ENCODE measurements at regions not wholly inside any gene's neighbourhood (a gene's known extent, or its start where the extent isn't known, plus 50 kb on each side); places are given as distances from the start of the nearest gene placed in this dataset.

DNA sequence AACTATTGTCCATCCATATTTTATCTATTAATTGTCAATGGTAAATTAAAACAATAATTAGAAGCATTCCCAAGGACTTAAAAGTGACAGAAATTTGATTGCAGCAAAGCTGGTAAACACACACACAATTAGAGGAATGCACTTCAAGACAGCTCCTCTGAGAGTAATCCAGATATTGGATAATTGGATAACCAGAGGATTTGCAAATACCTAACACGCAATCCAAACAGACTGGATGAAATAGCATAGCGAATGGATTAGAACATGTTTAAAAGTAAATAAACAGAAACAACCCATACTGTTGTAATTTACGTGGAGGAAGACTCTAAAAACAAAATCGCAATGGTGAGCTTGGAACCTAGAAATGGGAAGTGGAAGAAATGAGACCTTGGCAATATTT lies 239.8 kb downstream of the METTL4 start:
- Histone ChIP-seq H2AFZ (ENCODE audit: low read depth, low read length) (no peak overlapping the region), H3K4me3 (ENCODE audit: low read length) (no peak overlapping the region), H3K27me3 (ENCODE audit: insufficient read depth, low read length) (no peaks in the 10 kb centered on the region), H3K4me1 (ENCODE audit: insufficient read depth, low read length) (no peaks in the 10 kb centered on the region), H3K36me3 (ENCODE audit: insufficient read depth, low read length) (no peaks in the 10 kb centered on the region), H3K9me3 (ENCODE audit: low read length) (no peaks in the 10 kb centered on the region)

DNA sequence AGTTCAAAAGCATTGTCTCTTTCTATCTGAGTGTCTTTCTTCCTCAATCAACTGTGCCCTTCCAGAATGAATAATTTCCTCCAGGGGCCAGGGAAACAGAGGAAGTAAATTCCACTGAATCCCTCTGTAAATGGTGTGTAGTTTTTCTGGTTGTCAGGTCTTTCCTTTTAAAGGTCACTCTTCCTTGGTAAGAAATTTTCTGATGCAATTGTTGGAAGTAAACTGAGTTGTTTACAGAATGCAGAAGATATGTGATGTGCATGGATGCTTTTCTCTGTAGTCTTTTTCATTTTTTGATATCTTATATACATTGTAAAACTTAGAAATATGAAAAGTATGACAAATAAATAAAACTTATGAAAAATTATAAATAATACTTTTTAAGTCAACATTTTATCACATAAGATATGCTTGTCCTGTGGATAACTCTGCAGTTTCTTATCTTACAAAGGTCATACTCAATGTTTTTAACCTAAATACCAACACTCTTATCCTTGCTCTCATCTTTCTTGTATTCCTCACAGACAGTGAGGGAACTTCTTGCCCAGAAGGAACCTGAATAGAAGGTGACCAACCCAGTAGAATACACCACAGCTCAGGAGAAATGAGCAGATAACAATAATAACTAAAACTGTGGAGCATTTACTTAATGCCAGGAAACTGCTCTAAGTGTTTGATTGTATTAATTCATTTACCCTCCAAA lies 234.5 kb downstream of the METTL4 start:
- no peak overlapping the region for H3K4me3 ChIP-seq (ENCODE audit: low read length)
- H3K4me1 ChIP-seq (ENCODE audit: insufficient read depth, low read length), result no peaks in the 10 kb centered on the region
- H3K9me3 ChIP-seq (ENCODE audit: low read length), result no peaks in the 10 kb centered on the region
- H2AFZ ChIP-seq (ENCODE audit: low read depth, low read length), result no peak overlapping the region
- H3K36me3 ChIP-seq (ENCODE audit: insufficient read depth, low read length), result no peaks in the 10 kb centered on the region
- H3K27me3 ChIP-seq (ENCODE audit: insufficient read depth, low read length), result no peaks in the 10 kb centered on the region

DNA sequence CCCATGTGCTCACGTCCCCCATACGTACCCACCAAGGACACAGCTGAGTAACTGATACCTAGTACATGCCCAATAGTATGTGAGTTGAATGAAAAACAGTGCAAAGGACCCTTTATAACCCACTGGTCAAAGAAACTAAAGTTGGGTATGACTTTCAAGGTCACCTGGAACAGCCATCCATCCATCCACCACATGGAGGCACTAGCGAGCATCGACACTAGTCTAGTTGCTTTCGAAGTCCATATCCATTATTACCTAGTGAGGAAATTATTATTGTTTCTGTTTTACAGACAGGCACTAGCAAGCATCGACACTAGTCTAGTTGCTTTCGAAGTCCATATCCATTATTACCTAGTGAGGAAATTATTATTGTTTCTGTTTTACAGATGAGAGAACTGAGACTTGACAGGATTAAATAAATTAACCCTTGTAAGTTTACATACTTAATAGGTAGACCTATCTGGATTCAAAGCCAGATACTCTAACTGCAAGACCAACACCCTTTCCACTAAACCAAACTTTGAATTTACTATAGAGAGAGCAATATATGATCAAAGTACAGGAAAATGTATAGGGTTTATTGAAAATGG lies 233.7 kb downstream of the METTL4 start:
- no peak overlapping the region for H3K4me3 ChIP-seq (ENCODE audit: low read length)
- H3K9me3 ChIP-seq (ENCODE audit: low read length), result no peaks in the 10 kb centered on the region
- H2AFZ ChIP-seq (ENCODE audit: low read depth, low read length), result no peak overlapping the region
- H3K36me3 ChIP-seq (ENCODE audit: insufficient read depth, low read length), result no peaks in the 10 kb centered on the region
- no peaks in the 10 kb centered on the region for H3K27me3 ChIP-seq (ENCODE audit: insufficient read depth, low read length)
- H3K4me1 ChIP-seq (ENCODE audit: insufficient read depth, low read length), result no peaks in the 10 kb centered on the region

DNA sequence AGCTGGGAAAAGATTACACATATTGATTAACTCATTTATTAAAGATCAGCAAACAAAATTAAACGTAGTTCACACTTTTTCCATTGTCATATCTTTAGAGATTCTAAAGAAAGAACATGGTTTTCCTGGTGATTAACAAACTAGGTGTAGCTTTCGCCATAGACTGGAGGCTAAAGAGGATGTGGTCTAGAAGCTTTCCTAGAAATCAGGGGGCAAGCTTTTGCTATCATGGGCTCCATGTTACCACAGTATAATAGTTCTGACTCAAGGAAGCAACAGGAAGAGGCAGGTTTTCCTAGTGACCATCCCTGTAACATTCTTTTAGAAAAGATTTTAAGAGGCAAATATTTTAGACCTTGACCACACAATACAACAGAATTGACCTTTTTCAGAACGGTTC lies 232.7 kb downstream of the METTL4 start:
- Histone ChIP-seq H3K4me3 (ENCODE audit: low read length) (no peak overlapping the region), H3K4me1 (ENCODE audit: insufficient read depth, low read length) (no peaks in the 10 kb centered on the region), H2AFZ (ENCODE audit: low read depth, low read length) (no peak overlapping the region), H3K36me3 (ENCODE audit: insufficient read depth, low read length) (no peaks in the 10 kb centered on the region), H3K9me3 (ENCODE audit: low read length) (no peaks in the 10 kb centered on the region), H3K27me3 (ENCODE audit: insufficient read depth, low read length) (no peaks in the 10 kb centered on the region)

DNA sequence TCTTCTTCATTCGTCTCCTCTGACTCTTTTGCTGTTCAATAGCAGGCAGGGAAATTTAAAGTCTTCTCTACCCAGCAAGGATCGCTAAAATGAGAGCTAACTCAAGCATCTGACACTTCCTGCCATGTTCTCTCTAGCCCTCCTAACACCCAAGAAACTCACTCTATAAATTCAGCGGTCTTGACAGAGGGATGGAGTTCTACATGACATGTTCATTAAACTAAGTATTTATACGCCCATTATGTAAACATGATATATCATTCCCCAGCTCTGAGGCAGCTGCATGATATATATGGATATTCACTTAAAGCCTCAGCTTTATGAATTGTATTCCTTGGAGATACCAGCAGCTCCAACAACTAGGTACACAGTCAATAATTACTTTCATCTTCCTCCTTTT lies 231.0 kb downstream of the METTL4 start:
- no peak overlapping the region for H3K4me3 ChIP-seq (ENCODE audit: low read length)
- no peaks in the 10 kb centered on the region for H3K36me3 ChIP-seq (ENCODE audit: insufficient read depth, low read length)
- no peaks in the 10 kb centered on the region for H3K27me3 ChIP-seq (ENCODE audit: insufficient read depth, low read length)
- no peaks in the 10 kb centered on the region for H3K9me3 ChIP-seq (ENCODE audit: low read length)
- H3K4me1 ChIP-seq (ENCODE audit: insufficient read depth, low read length), result no peaks in the 10 kb centered on the region
- no peak overlapping the region for H2AFZ ChIP-seq (ENCODE audit: low read depth, low read length)

DNA sequence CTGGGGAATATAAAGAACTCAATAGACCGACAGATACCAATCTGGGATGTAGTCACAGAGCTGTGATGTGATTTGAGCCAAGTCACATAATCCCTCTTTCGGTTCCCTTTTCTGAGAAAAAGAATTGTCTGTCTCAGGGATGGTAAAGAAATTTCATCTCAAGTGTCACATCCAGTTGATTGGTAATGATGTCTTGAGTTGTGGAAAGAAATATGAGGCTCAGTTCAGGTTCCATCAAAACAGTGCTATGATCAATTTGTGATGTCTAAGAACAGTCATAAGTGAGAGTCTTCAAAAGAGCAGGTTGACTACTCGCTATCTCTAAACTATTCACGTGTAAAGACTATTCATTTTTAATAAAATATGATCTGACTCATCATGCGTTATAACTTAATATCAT lies 223.3 kb downstream of the METTL4 start:
- H3K9me3 ChIP-seq (ENCODE audit: low read length), result no peaks in the 10 kb centered on the region
- H3K4me1 ChIP-seq (ENCODE audit: insufficient read depth, low read length), result no peaks in the 10 kb centered on the region
- no peaks in the 10 kb centered on the region for H3K36me3 ChIP-seq (ENCODE audit: insufficient read depth, low read length)
- no peaks in the 10 kb centered on the region for H3K27me3 ChIP-seq (ENCODE audit: insufficient read depth, low read length)
- no peak overlapping the region for H2AFZ ChIP-seq (ENCODE audit: low read depth, low read length)
- no peak overlapping the region for H3K4me3 ChIP-seq (ENCODE audit: low read length)

DNA sequence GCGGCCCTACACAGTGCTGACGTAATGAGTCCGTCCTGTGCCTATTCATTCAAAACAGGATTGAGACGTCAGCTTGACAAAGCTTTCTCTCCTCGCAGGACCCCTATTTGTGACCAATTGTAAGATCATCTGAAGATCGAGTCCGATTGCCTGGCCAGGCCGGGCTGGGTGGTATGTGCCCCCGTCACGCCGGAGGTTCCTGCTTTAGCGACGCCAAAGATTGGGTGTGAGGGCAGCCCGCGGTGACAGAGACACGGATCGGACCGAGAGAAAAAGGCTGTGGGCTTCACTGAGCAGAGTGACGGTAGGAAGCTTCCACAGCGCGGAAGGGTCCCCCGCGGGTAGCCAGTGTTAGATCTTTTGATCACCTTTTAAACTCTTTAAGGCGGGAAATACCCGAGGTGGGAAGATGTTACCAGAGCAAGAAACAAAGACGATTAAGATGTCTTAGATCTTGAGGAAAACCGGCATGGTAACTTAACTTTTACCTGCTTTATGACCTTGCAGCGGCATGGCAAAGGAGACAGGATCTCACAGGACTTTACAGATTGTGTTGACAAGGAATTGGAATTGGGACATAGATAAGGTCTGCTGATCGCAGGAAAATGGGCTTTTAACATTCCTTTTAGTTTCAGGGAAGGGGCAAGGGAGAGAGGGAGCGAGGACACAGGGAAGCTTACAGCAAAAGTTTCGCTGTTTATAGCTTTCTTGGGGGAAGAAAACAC lies 220.0 kb downstream of the METTL4 start:
- H3K4me3 ChIP-seq (ENCODE audit: low read length), result no peak overlapping the region
- no peaks in the 10 kb centered on the region for H3K4me1 ChIP-seq (ENCODE audit: insufficient read depth, low read length)
- peak overlapping the region; percentile 6 for H2AFZ ChIP-seq (ENCODE audit: low read depth, low read length)
- H3K36me3 ChIP-seq (ENCODE audit: insufficient read depth, low read length), result no peaks in the 10 kb centered on the region
- H3K9me3 ChIP-seq (ENCODE audit: low read length), result no peaks in the 10 kb centered on the region
- no peaks in the 10 kb centered on the region for H3K27me3 ChIP-seq (ENCODE audit: insufficient read depth, low read length)

DNA sequence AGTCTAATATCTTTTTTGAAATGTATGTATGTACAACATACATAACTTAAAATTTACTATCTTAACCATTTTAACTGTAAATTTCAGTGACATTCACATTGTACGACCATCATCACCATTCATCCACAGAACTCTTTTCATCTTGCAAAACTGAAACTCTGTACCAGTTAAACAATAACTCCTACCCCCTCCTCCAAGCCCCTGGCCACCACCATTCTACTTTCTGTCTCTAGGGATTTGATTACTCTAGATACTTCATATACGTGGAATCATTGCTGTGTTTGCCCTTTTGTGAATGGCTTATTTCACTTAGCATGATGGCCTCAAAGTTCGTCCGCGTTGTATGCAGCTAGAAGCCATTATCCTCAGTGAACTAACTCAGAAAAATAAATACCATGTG lies 217.0 kb downstream of the METTL4 start:
- no peak overlapping the region for H2AFZ ChIP-seq (ENCODE audit: low read depth, low read length)
- no peak overlapping the region for H3K4me3 ChIP-seq (ENCODE audit: low read length)
- no peaks in the 10 kb centered on the region for H3K36me3 ChIP-seq (ENCODE audit: insufficient read depth, low read length)
- H3K27me3 ChIP-seq (ENCODE audit: insufficient read depth, low read length), result no peaks in the 10 kb centered on the region
- H3K4me1 ChIP-seq (ENCODE audit: insufficient read depth, low read length), result no peaks in the 10 kb centered on the region
- no peaks in the 10 kb centered on the region for H3K9me3 ChIP-seq (ENCODE audit: low read length)

DNA sequence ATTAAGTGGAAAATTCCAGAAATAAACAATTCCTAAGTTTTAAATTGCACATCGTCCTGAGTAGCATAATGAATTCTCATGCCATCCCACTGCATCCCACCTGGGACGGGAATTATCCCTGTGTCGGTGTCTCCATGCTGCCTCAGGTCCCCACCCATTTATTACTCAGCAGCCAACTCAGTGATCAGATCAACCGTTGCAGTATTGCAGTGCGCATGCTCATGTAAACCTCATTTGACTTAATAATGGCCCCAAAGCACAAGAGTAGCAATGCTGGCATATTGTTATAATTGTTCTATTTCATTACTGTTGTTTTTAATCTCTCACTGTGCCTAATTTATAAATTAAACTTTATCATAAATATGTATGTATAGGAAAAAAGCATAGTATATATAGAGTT lies 214.4 kb downstream of the METTL4 start:
- H3K27me3 ChIP-seq (ENCODE audit: insufficient read depth, low read length), result no peaks in the 10 kb centered on the region
- no peak overlapping the region for H2AFZ ChIP-seq (ENCODE audit: low read depth, low read length)
- no peak overlapping the region for H3K4me3 ChIP-seq (ENCODE audit: low read length)
- no peaks in the 10 kb centered on the region for H3K36me3 ChIP-seq (ENCODE audit: insufficient read depth, low read length)
- no peaks in the 10 kb centered on the region for H3K9me3 ChIP-seq (ENCODE audit: low read length)
- no peaks in the 10 kb centered on the region for H3K4me1 ChIP-seq (ENCODE audit: insufficient read depth, low read length)

DNA sequence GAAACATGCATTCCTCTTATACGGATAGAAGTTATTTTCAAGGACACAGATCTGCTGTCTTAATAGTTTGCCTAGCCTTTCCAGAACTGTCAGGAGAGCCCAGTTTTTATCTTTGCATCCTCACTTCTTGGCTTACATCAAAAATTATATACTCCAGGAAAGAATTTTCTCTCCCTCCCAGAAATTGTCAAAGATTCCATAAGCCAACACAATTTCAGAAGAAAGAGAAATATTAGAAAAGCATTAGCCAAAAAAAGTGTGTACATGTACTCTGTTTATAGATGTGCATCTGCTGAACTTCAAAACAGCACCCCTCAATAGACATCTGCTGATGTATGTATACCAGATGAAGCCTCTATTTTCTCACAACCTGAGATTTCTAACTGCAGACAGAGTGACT lies 210.4 kb downstream of the METTL4 start:
- Histone ChIP-seq H3K27me3 (ENCODE audit: insufficient read depth, low read length) (no peaks in the 10 kb centered on the region), H2AFZ (ENCODE audit: low read depth, low read length) (no peak overlapping the region), H3K4me3 (ENCODE audit: low read length) (no peak overlapping the region), H3K36me3 (ENCODE audit: insufficient read depth, low read length) (no peaks in the 10 kb centered on the region), H3K9me3 (ENCODE audit: low read length) (no peaks in the 10 kb centered on the region), H3K4me1 (ENCODE audit: insufficient read depth, low read length) (no peaks in the 10 kb centered on the region)

DNA sequence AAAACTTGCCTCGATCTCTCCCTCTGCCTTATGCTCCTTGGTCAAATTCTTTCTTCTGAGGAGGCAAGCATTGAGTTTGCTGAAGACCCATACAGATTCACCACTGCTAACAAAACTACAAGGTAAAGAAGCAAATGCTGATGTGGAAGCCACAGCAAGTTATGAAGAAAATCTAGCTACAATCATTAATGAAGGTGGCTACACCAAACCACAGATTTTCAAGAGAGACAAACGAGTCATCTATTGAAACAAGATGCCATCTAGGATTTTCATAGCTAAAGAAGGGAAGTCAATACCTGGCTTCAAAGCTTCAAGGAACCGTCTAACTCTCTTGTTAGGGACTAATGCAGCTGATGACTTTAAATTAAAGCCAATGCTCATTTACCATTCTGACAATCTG lies 203.2 kb downstream of the METTL4 start:
- Histone ChIP-seq H3K27me3 (ENCODE audit: insufficient read depth, low read length) (no peaks in the 10 kb centered on the region), H3K36me3 (ENCODE audit: insufficient read depth, low read length) (no peaks in the 10 kb centered on the region), H3K9me3 (ENCODE audit: low read length) (no peaks in the 10 kb centered on the region), H3K4me1 (ENCODE audit: insufficient read depth, low read length) (no peaks in the 10 kb centered on the region), H2AFZ (ENCODE audit: low read depth, low read length) (no peak overlapping the region), H3K4me3 (ENCODE audit: low read length) (no peak overlapping the region)

DNA sequence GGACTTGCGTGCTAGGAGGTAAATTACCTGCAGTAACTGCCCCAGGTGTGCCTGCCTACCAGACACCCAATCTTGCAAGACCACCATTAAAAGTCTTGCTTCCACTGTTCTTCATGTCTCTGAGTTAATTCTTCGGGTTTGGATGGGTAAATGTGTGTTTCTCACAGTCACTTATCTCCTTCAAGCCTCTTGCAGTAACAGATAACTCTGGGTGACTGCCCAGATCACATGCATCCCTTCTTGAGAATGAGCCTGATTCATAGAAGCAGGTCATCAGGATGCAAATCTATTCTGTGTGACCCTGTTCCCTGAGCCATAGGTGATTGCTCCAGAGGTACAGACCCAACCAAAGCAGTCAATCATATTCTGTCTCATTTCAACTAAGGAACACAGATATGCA lies 194.6 kb downstream of the METTL4 start:
- no peaks in the 10 kb centered on the region for H3K4me1 ChIP-seq (ENCODE audit: insufficient read depth, low read length)
- H3K4me3 ChIP-seq (ENCODE audit: low read length), result no peak overlapping the region
- no peaks in the 10 kb centered on the region for H3K9me3 ChIP-seq (ENCODE audit: low read length)
- H3K27me3 ChIP-seq (ENCODE audit: insufficient read depth, low read length), result no peaks in the 10 kb centered on the region
- no peaks in the 10 kb centered on the region for H3K36me3 ChIP-seq (ENCODE audit: insufficient read depth, low read length)
- no peak overlapping the region for H2AFZ ChIP-seq (ENCODE audit: low read depth, low read length)

DNA sequence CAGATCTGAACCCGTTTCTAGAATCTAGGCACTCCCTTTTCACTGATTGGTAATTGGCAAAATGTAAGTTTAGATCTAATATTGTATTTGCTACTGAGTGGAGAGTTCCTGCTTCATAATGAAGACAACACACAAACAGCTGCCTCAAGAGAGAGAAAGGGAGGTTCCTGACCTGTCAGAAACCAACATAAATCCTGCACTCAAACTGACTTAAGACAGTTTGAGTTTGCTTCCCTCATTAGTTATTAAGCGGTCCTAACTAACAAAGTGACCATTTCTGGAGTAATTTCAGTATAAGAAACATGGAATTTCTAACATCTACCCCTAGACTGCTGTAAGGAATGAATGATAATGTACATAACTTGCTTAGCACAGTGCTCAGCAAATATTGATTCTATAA lies 191.2 kb downstream of the METTL4 start:
- H3K36me3 ChIP-seq (ENCODE audit: insufficient read depth, low read length), result no peaks in the 10 kb centered on the region

More for the DNA sequence above, 191.2 kb downstream of the METTL4 start:
- Histone ChIP-seq H3K9me3 (ENCODE audit: low read length) (no peaks in the 10 kb centered on the region), H3K4me3 (ENCODE audit: low read length) (no peak overlapping the region), H3K27me3 (ENCODE audit: insufficient read depth, low read length) (no peaks in the 10 kb centered on the region), H3K4me1 (ENCODE audit: insufficient read depth, low read length) (no peaks in the 10 kb centered on the region), H2AFZ (ENCODE audit: low read depth, low read length) (no peak overlapping the region)
